Right lobe of liver (tissue), 6 donors: ENCODE measurements at regions not wholly inside any gene's neighbourhood (a gene's known extent, or its start where the extent isn't known, plus 50 kb on each side); places are given as distances from the start of the nearest gene placed in this dataset.
"Not testable (repeated sequence)": the region's sequence is repeated elsewhere in the genome, so short reads cannot be mapped to it uniquely, and the experiment has no call there.

Experiments used
- ATAC-seq, 4 donors: fragments of 200-7000 bp; cut with Tn5 transposase; one replicate each; pipeline ENCODE4 v1.9.1; 2020; ENCODE audit warnings: mild to moderate bottlenecking in 4 of 4, moderate library complexity in 4 of 4
- DNase-seq, 3 donors: peaks; one replicate each; pipeline ENCODE4 v3.0.0-alpha.2; 2020
- H3K27ac ChIP-seq, 3 donors: fragments of 200-600 bp; one replicate each; pipeline ENCODE4 v1.8.0; 2022
- H3K27me3 ChIP-seq, 2 donors: fragments of 200-600 bp; one replicate each; pipeline ENCODE4 v1.8.0; 2022
- H3K36me3 ChIP-seq, 4 donors: fragments of 200-600 bp; sonication (generic) in 1 of 4; one replicate each; pipeline versions ENCODE4 v1.5.1 to v1.8.0; 2017 to 2022; ENCODE audit warnings: control low read depth in 1 of 4
- H3K4me1 ChIP-seq, 4 donors: fragments of 200-600 bp; sonication (generic) in 1 of 4; one replicate each; pipeline versions ENCODE4 v1.5.1 to v1.8.0; 2017 to 2022; ENCODE audit warnings: control low read depth in 1 of 4
- H3K4me3 ChIP-seq, 3 donors: fragments of 200-600 bp; one replicate each; pipeline ENCODE4 v1.8.0; 2022
- H3K9me3 ChIP-seq, 4 donors: fragments of 200-600 bp; sonication (generic) in 1 of 4; one replicate each; pipeline versions ENCODE4 v1.5.1 to v1.8.0; 2017 to 2022; ENCODE audit warnings: control low read depth in 1 of 4
- POLR2A ChIP-seq: fragments of 450-650 bp; IDR thresholded peaks from one replicate; pipeline ENCODE4 v1.6.1; 2017; ENCODE audit warnings: antibody characterized with exemption, mild to moderate bottlenecking
- WGBS: methylation state at CpG from one replicate; pipeline ENCODE4 v1.1.6; 2018; ENCODE audit warnings: low coverage, low lambda C conversion rate; ENCODE audit not compliant: insufficient coverage; ENCODE audit errors: missing lambda C conversion rate; 5-methylcytosine and 5-hydroxymethylcytosine counted together
- intact Hi-C, 2 donors: fragments of 100-400 bp; cut with DNase I; formaldehyde crosslinking; loops; one replicate each; pipeline versions ENCODE4 v1.11.2 to v1.14.1; 2022
- TF ChIP-seq, protein P1 (sequence below), 4 donors: fragments of 200-600 bp in 3 of 4; fragments of 450-650 bp in 1 of 4; IDR thresholded peaks; one replicate each; pipeline versions ENCODE4 v1.5.1 to v1.8.0; 2016 to 2022; ENCODE audit warnings: antibody characterized with exemption in 4 of 4, mild to moderate bottlenecking in 2 of 4
- donor health status: DM: no; HTN: yes; CAD: no.
- donor health status: DM: no; HTN: no; CAD: no.
- donor health status: DM: no; HTN: no; CAD: no.
- donor health status: DM: no; HTN: yes; CAD: no.
- donor health status: DM: no; HTN: yes; CAD: no.

DNA sequence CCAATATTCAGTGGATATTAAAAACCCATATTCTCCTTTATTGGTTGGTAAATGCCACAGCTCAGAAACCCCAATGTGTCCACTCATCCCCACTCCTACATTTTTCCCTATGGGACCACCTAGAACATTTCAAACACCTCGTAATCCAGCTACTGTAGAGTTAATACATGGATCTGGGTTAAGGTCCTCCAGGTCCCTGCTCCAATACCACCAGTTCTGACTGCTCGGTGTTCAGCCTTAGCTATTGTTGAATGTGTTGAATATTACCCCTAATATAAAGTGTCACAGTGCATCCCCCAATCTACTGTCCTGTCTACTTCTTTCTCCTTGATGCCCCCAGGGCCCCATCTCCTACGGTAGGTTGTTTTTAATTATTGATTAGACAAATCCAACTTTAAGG is 231.5 kb downstream of the PCSK1 start:
- Histone ChIP-seq H3K27me3 (no peaks in the 10 kb centered on the region), H3K4me3 (peak overlapping the region in 1 of 3 donors; percentile 6), H3K9me3 (no peaks in the 10 kb centered on the region), H3K36me3 (no peaks in the 10 kb centered on the region), H3K4me1 (peaks cover 0 to 44% (median 4%) of the 10 kb centered on the region in 4 donors), H3K27ac (peak overlapping the region in 2 of 3 donors; percentile 78 to 87)
- 20% methylated on average over 3 of the region's 3 CpGs for WGBS
- TF ChIP-seq, protein P1, sequence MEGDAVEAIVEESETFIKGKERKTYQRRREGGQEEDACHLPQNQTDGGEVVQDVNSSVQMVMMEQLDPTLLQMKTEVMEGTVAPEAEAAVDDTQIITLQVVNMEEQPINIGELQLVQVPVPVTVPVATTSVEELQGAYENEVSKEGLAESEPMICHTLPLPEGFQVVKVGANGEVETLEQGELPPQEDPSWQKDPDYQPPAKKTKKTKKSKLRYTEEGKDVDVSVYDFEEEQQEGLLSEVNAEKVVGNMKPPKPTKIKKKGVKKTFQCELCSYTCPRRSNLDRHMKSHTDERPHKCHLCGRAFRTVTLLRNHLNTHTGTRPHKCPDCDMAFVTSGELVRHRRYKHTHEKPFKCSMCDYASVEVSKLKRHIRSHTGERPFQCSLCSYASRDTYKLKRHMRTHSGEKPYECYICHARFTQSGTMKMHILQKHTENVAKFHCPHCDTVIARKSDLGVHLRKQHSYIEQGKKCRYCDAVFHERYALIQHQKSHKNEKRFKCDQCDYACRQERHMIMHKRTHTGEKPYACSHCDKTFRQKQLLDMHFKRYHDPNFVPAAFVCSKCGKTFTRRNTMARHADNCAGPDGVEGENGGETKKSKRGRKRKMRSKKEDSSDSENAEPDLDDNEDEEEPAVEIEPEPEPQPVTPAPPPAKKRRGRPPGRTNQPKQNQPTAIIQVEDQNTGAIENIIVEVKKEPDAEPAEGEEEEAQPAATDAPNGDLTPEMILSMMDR (IDR thresholded peaks at IDR 0.05), result no peak
- no peak for TF ChIP-seq POLR2A
- DNase-seq (no peak), ATAC-seq (peak in 1 of 4 donors; percentile 25)
- intact Hi-C loops, result no loop called here

DNA sequence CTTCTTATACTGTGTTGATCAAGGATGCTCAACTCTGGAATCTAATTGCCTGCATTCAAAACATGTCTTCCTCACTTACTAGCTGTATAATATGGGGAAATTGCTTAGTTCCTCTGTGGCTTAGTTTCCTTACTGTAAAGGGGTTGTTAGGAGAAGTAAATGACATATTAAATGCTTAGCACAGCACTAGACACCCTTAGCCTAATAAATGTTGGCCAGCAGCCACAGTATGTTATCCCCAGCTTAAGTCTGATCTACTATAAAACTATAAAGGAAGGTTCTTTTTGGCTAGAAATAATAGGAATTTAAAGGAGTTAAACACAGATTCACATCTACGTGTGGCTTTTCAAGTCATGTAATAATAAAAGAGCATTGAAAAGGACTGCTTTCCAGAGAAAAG is 232.4 kb downstream of the PCSK1 start:
- 23% methylated on average over 1 of the region's 1 CpG for WGBS
- Histone ChIP-seq H3K9me3 (no peaks in the 10 kb centered on the region), H3K36me3 (no peaks in the 10 kb centered on the region), H3K27ac (peak overlapping the region in 2 of 3 donors; percentile 78 to 87), H3K27me3 (no peaks in the 10 kb centered on the region), H3K4me3 (no peak overlapping the region), H3K4me1 (peaks cover 0 to 52% (median 8%) of the 10 kb centered on the region in 4 donors)
- DNase-seq (no peak), ATAC-seq (peak; percentile 29 to 48 (median 32))
- intact Hi-C loops, result no loop called here
- TF ChIP-seq POLR2A, result no peak
- TF ChIP-seq, protein P1 (IDR thresholded peaks at IDR 0.05), result no peak

DNA sequence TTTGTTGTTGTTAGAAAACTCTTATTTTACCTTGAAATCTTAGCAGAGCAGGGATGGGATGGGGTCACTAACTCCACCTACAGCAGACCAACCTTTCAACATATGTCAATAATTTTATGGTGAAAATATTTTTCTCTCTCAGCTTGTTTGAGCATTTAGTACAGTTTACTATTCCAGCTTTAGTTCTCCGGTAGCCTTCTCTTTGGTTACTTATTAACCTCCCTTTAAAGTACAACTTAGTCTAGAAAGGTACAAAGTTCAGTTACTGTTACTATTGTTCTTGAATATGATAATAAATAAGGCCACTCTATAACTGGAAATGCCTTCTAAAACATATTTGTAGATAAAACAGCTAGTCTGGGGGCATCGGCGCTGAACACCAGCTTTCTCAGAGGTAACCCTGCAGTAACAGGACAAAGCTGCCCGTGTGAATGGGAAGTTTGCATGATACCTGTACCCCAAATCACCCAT is 233.3 kb downstream of the PCSK1 start:
- peak; percentile 73 to 88 (median 76) for ATAC-seq
- H3K27me3 ChIP-seq, result no peaks in the 10 kb centered on the region
- intact Hi-C loops, result no loop called here
- H3K9me3 ChIP-seq, result no peaks in the 10 kb centered on the region
- TF ChIP-seq, protein P1 (IDR thresholded peaks at IDR 0.05), result no peak
- peak; percentile 22 for TF ChIP-seq POLR2A
- H3K4me1 ChIP-seq, result peaks cover 0 to 58% (median 8%) of the 10 kb centered on the region in 4 donors
- WGBS, result 33% methylated on average over 4 of the region's 4 CpGs
- H3K27ac ChIP-seq, result peak overlapping the region; percentile 69 to 87 (median 78)
- peak overlapping the region in 1 of 3 donors; percentile 15 for H3K4me3 ChIP-seq
- H3K36me3 ChIP-seq, result no peaks in the 10 kb centered on the region
- no peak for DNase-seq

DNA sequence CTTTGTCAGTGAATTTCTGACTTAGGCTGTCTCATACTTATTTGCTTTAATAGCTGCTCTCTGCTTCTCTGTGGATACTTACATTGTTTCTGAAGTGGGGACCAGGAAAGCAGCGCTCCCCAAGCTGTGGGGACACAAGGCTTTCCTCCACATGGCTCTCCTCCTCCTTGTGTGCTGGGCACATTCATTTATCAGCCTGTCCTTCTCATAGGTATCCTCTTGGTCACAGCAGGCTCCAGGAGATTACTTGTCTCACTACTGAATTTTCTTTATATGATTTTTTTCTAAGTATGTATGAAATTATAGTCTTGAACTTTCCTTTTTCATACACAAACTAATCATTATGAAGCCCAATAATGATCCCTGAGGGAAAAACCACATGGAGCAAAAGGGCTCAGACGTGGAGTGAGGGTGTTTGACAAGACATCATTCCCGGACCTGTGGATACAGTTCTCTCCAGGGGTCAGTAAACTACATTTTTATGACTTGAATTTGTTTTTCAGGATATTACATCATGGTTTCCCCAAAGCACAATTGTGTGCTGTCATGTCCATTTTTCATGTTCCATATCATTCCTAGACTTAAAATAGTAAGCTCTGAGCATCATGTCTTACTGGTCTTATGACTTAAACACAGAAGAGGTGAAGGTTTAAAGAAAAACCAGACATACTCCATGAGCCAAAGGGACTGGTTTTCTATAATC is 234.5 kb downstream of the PCSK1 start:
- peaks cover 0 to 58% (median 8%) of the 10 kb centered on the region in 4 donors for H3K4me1 ChIP-seq
- DNase-seq, result no peak
- no peaks in the 10 kb centered on the region for H3K9me3 ChIP-seq
- 59% methylated on average over 3 of the region's 3 CpGs for WGBS
- no peak overlapping the region for H3K4me3 ChIP-seq
- H3K27me3 ChIP-seq, result no peaks in the 10 kb centered on the region
- TF ChIP-seq, protein P1 (IDR thresholded peaks at IDR 0.05), result no peak
- TF ChIP-seq POLR2A, result no peak
- ATAC-seq, result no peak
- H3K27ac ChIP-seq, result peak overlapping the region; percentile 69 to 87 (median 78)
- intact Hi-C loops, result no loop called here
- H3K36me3 ChIP-seq, result no peaks in the 10 kb centered on the region

DNA sequence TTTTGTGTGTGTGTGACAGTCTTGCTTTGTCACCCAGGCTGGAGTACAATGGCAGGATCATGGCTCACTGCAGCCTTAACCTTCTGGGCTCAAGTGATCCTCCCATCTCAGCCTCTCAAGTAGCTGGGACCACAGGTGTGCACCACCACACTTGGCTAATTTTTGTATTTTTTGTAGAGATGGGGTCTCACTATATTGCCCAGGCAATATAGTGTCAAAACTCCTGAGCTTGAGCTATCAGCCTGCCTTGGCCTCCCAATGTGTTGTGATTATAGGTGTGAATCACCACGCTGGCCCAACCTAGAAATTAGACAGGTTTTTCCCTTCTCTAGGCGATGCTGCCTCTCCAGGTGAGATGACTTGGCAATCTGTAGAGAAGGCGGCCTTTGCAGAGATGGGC is 235.3 kb downstream of the PCSK1 start:
- ATAC-seq, H3K36me3 ChIP-seq, intact Hi-C loops, H3K27me3 ChIP-seq, H3K9me3 ChIP-seq, H3K4me3 ChIP-seq, DNase-seq: not testable (repeated sequence)
- peaks cover 0 to 58% (median 8%) of the 10 kb centered on the region in 4 donors for H3K4me1 ChIP-seq
- H3K27ac ChIP-seq, result peak overlapping the region in 1 of 3 donors; percentile 87
- no CpG with 5 or more reads among the region's 3 CpGs for whole genome bisulfite sequencing
